ENCODE measurements at regions not wholly inside any gene's neighbourhood (a gene's known extent, or its start where the extent isn't known, plus 50 kb on each side); places are given as distances from the start of the nearest gene placed in this dataset.
"Not testable (repeated sequence)": the region's sequence is repeated elsewhere in the genome, so short reads cannot be mapped to it uniquely, and the experiment has no call there.

- CTCF ChIA-PET = no interaction called here
Measured at GRCh38 chr14:106372870-106373652, 846.7 kb downstream of the TMEM121 start.

GRCh38 chr14:106373653-106374110, 847.3 kb downstream of the TMEM121 start:
- H3K27ac ChIP-seq (ENCODE audit: insufficient read depth, low read depth, low read length); H3K9me3 ChIP-seq (replicated peaks; ENCODE audit: control insufficient read depth, insufficient read depth, low read length); FAIRE-seq; H3K9me1 ChIP-seq (replicated peaks; ENCODE audit: control insufficient read depth, extremely low read depth, insufficient read depth, low read length); DNase-seq (ENCODE audit: low read depth, low spot score); H2AFZ ChIP-seq (ENCODE audit: low read depth, low read length); H3K79me2 ChIP-seq (ENCODE audit: control insufficient read depth, insufficient read depth, low read length); POLR2A ChIA-PET; H3K9ac ChIP-seq (replicated peaks; ENCODE audit: extremely low read depth, insufficient read depth, low read length); H3K27me3 ChIP-seq (ENCODE audit: control insufficient read depth in 2 of 2, insufficient read depth in 2 of 2, low read length in 2 of 2); dilution Hi-C loops (cut with MboI; ENCODE audit: extremely low pct_ligation_motif_present, low sequenced_read_pairs); H3K36me3 ChIP-seq (ENCODE audit: control insufficient read depth in 2 of 2, extremely low read depth in 1 of 2, insufficient read depth in 2 of 2, low read length in 2 of 2); intact Hi-C loops (cut with micrococcal nuclease); H4K20me1 ChIP-seq (replicated peaks; ENCODE audit: control insufficient read depth, extremely low read depth, insufficient read depth, low read length); H3K4me2 ChIP-seq (ENCODE audit: insufficient read depth, low read length); CTCF ChIA-PET; H3K4me3 ChIP-seq (replicated peaks in 1 of 3; ENCODE audit: insufficient read depth in 1 of 3, low read depth in 1 of 3, low read length in 3 of 3); H3K4me1 ChIP-seq (ENCODE audit: control insufficient read depth, extremely low read depth, insufficient read depth, low read length); BruUV-seq (replicated peaks): not testable (repeated sequence)

More at GRCh38 chr14:106372870-106373652, 846.7 kb downstream of the TMEM121 start:
- no peak overlapping the region for H3K9ac ChIP-seq (replicated peaks; ENCODE audit: extremely low read depth, insufficient read depth, low read length)
- H4K20me1 ChIP-seq (replicated peaks; ENCODE audit: control insufficient read depth, extremely low read depth, insufficient read depth, low read length) = no peaks in the 10 kb centered on the region
- no peaks in the 10 kb centered on the region for H3K36me3 ChIP-seq (ENCODE audit: control insufficient read depth in 2 of 2, extremely low read depth in 1 of 2, insufficient read depth in 2 of 2, low read length in 2 of 2)
- POLR2A ChIA-PET = no interaction called here
- H3K4me2 ChIP-seq (ENCODE audit: insufficient read depth, low read length) = no peak overlapping the region
- no peak overlapping the region for H2AFZ ChIP-seq (ENCODE audit: low read depth, low read length)
- peaks cover 2% of the 10 kb centered on the region for H3K9me3 ChIP-seq (replicated peaks; ENCODE audit: control insufficient read depth, insufficient read depth, low read length)
- FAIRE-seq = no peak
- DNase-seq (ENCODE audit: low read depth, low spot score) = no peak
- no TSS peak for BruUV-seq (replicated peaks)
- H3K79me2 ChIP-seq (ENCODE audit: control insufficient read depth, insufficient read depth, low read length) = no peaks in the 10 kb centered on the region
- TF ChIP-seq CTCF (IDR thresholded peaks at IDR 0.05; ENCODE audit: extremely low read depth in 1 of 2, insufficient read depth in 1 of 2, low read depth in 1 of 2, low read length in 2 of 2) (peak in 1 of 2 donors; percentile 21), EZH2 (IDR thresholded peaks at IDR 0.05; ENCODE audit: borderline replicate concordance, low read depth, low read length, severe bottlenecking) (no peak)
- no peaks in the 10 kb centered on the region for H3K9me1 ChIP-seq (replicated peaks; ENCODE audit: control insufficient read depth, extremely low read depth, insufficient read depth, low read length)
- no peak overlapping the region for H3K4me3 ChIP-seq (replicated peaks in 1 of 3; ENCODE audit: insufficient read depth in 1 of 3, low read depth in 1 of 3, low read length in 3 of 3)
- intact Hi-C loops (cut with micrococcal nuclease) = no loop called here
- H3K4me1 ChIP-seq (ENCODE audit: control insufficient read depth, extremely low read depth, insufficient read depth, low read length) = no peaks in the 10 kb centered on the region
- H3K27ac ChIP-seq (ENCODE audit: insufficient read depth, low read depth, low read length) = no peak overlapping the region
- dilution Hi-C loops (cut with MboI; ENCODE audit: extremely low pct_ligation_motif_present, low sequenced_read_pairs) = no loop called here
- H3K27me3 ChIP-seq (ENCODE audit: control insufficient read depth in 2 of 2, insufficient read depth in 2 of 2, low read length in 2 of 2) = no peaks in the 10 kb centered on the region

Data from endothelial cell of umbilical vein (primary cell).